Activated T-helper 1 cell treated with Interleukin-2 at 50 U/mL for 16 hours (primary cell): ENCODE measurements at regions not wholly inside any gene's neighbourhood (a gene's known extent, or its start where the extent isn't known, plus 50 kb on each side); places are given as distances from the start of the nearest gene placed in this dataset.

Experiments
- DNase-seq: peaks from one replicate; pipeline ENCODE4 v3.0.0-alpha.2; 2020; ENCODE audit warnings: low read depth

DNA sequence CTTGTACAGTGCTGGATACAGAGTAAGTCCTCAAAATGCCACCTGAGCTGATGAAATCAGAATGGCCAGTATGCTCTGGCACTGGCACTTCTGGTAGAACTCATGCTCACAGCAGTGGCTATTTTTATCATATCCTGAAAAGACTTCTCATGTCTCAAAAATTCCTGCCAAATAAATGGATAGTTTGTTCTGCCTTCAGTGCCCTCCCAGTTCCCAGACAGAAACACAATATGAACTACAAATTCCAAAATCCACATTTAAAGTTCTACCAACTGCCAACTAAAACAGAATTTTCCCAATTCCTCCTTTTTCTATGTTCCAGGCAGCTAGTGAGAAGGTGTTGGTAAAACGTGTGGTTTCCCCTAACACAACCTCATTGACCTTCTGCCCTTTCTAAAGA, 51.4 kb upstream of the RGS1 start:
- DNase-seq = no peak
